Loucy (cell line): ENCODE measurements at regions not wholly inside any gene's neighbourhood (a gene's known extent, or its start where the extent isn't known, plus 50 kb on each side); places are given as distances from the start of the nearest gene placed in this dataset.
"Not testable (repeated sequence)": the region's sequence is repeated elsewhere in the genome, so short reads cannot be mapped to it uniquely, and the experiment has no call there.

Experiments used
- H2AFZ ChIP-seq: fragments of 200-600 bp; sonication (generic); 2 replicates; pipeline ENCODE4 v1.6.0; 2016; ENCODE audit warnings: antibody characterized with exemption, mild to moderate bottlenecking, low read length, moderate library complexity
- H3F3A ChIP-seq: fragments of 200-600 bp; 2 replicates; pipeline ENCODE4 v1.6.0; 2016; ENCODE audit warnings: antibody characterized with exemption, low read depth, mild to moderate bottlenecking
- H3K27me3 ChIP-seq: fragments of 200-600 bp; sonication (generic); 2 replicates; pipeline ENCODE4 v1.6.1; 2014; ENCODE audit warnings: low read length, mild to moderate bottlenecking; ENCODE audit not compliant: insufficient read depth, poor library complexity, severe bottlenecking
- H3K36me3 ChIP-seq: fragments of 200-600 bp; sonication (generic); 2 replicates; pipeline ENCODE4 v1.6.1; 2016; ENCODE audit warnings: low read length; ENCODE audit not compliant: insufficient read depth
- H3K4me1 ChIP-seq: fragments of 200-600 bp; sonication (generic); 2 replicates; pipeline ENCODE4 v1.5.1; 2014; ENCODE audit warnings: low read length, mild to moderate bottlenecking; ENCODE audit not compliant: insufficient read depth, poor library complexity, severe bottlenecking
- H3K4me2 ChIP-seq: fragments of 200-600 bp; sonication (generic); 2 replicates; pipeline ENCODE4 v1.6.0; 2014; ENCODE audit warnings: antibody characterized with exemption, low read length, low read depth, mild to moderate bottlenecking; ENCODE audit not compliant: poor library complexity, severe bottlenecking
- H3K4me3 ChIP-seq: fragments of 200-600 bp; sonication (generic); 2 replicates; pipeline ENCODE4 v1.5.1; 2014; ENCODE audit warnings: low read length, mild to moderate bottlenecking, mixed read lengths; ENCODE audit not compliant: poor library complexity, severe bottlenecking
- H3K79me2 ChIP-seq: fragments of 200-600 bp; sonication (generic); 2 replicates; pipeline ENCODE4 v1.6.1; 2014; ENCODE audit warnings: low read length; ENCODE audit not compliant: insufficient read depth
- H3K9ac ChIP-seq: fragments of 200-600 bp; sonication (generic); 2 replicates; pipeline ENCODE4 v1.6.0; 2014; ENCODE audit warnings: mild to moderate bottlenecking, low read depth, low read length, moderate library complexity; ENCODE audit not compliant: poor library complexity, severe bottlenecking
- H3K9me2 ChIP-seq: fragments of 200-600 bp; sonication (generic); replicated peaks from 2 replicates; pipeline ENCODE4 v1.6.1; 2016; ENCODE audit warnings: low read depth, low read length, mixed read lengths
- H3K9me3 ChIP-seq: fragments of 200-600 bp; sonication (generic); 2 replicates; pipeline ENCODE4 v1.6.1; 2014; ENCODE audit warnings: mild to moderate bottlenecking, antibody characterized with exemption, low read length, low read depth; ENCODE audit not compliant: insufficient read depth
- H4K20me1 ChIP-seq: fragments of 200-600 bp; sonication (generic); 2 replicates; pipeline ENCODE4 v1.6.0; 2014; ENCODE audit warnings: antibody characterized with exemption, low read length, mild to moderate bottlenecking; ENCODE audit not compliant: insufficient read depth, poor library complexity, severe bottlenecking
- EZH2phosphoT487 ChIP-seq: fragments of 200-600 bp; IDR thresholded peaks from 2 replicates; pipeline ENCODE4 v1.6.1; 2018; ENCODE audit warnings: antibody characterized with exemption, mild to moderate bottlenecking, moderate library complexity, borderline replicate concordance
- TF ChIP-seq, protein P1 (sequence below): fragments of 200-600 bp; sonication (generic); conservative IDR thresholded peaks from 2 replicates; pipeline ENCODE4 v1.5.1; 2014; ENCODE audit warnings: mild to moderate bottlenecking, antibody characterized with exemption, low read length

DNA sequence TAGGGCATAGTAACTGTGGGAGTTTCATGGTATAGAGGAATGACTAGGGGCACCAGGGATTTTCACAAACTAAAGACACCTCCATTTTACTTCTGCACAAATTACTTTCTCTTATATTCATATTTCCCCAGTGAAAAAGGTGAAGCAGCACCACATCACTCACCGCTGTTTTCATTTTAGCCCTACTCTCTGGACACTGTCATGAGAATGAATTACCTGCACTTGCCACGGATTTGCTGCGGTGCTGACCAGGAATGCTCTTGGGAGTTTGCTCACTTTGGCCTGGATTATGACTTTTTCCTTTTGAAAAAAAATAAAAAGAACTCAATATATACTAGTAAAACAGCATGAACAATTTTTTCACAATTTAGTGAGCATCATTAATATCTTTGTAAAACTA, 351.3 kb downstream of the NKX6-1 start:
- Histone ChIP-seq H3K27me3 (no peaks in the 10 kb centered on the region), H3K9ac (no peak overlapping the region), H3K9me2 (no peaks in the 10 kb centered on the region), H3K4me3 (no peak overlapping the region), H3K79me2 (no peaks in the 10 kb centered on the region), H3F3A (no peaks in the 10 kb centered on the region), H3K4me2 (no peak overlapping the region), H4K20me1 (no peaks in the 10 kb centered on the region), H3K9me3 (no peaks in the 10 kb centered on the region), H3K4me1 (no peaks in the 10 kb centered on the region), H2AFZ (no peak overlapping the region), H3K36me3 (no peaks in the 10 kb centered on the region)
- TF ChIP-seq, protein P1, sequence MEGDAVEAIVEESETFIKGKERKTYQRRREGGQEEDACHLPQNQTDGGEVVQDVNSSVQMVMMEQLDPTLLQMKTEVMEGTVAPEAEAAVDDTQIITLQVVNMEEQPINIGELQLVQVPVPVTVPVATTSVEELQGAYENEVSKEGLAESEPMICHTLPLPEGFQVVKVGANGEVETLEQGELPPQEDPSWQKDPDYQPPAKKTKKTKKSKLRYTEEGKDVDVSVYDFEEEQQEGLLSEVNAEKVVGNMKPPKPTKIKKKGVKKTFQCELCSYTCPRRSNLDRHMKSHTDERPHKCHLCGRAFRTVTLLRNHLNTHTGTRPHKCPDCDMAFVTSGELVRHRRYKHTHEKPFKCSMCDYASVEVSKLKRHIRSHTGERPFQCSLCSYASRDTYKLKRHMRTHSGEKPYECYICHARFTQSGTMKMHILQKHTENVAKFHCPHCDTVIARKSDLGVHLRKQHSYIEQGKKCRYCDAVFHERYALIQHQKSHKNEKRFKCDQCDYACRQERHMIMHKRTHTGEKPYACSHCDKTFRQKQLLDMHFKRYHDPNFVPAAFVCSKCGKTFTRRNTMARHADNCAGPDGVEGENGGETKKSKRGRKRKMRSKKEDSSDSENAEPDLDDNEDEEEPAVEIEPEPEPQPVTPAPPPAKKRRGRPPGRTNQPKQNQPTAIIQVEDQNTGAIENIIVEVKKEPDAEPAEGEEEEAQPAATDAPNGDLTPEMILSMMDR, result no peak
- no peak for TF ChIP-seq EZH2phosphoT487

DNA sequence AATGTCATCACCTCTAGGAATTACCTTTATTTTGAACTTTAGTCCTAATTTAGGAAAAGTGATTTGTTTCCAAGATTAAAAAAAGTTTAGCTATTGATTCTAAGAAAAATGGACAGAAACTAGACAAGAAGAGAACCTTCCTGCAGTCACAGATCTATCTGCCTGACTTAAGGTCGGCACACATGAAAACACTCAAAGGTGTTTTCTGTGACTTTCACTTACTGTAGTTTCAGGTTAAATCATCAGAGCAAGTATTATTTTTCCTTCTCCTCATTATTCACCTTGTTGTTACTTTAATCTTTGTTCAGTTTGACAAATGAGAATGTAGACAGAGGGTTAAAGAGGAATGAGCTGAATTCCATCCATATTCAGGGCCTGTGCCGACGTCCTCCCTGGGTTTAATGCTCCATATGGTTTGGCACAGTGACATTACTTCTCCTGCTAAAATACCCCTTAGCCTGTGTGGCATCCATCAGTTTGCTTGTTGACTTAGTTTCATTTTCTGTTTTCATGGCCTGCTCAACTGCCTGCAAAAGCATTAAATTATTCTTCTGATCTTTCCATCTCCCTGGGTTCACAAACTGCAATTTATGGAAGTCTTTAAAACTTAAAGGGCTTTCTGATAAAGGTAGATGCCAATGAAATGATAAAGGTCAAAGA, 352.7 kb downstream of the NKX6-1 start:
- H3K9ac ChIP-seq, result no peak overlapping the region
- H3K4me2 ChIP-seq, result peak overlapping the region; percentile 6
- no peaks in the 10 kb centered on the region for H4K20me1 ChIP-seq
- H3K79me2 ChIP-seq, result no peaks in the 10 kb centered on the region
- no peak overlapping the region for H2AFZ ChIP-seq
- H3K4me3 ChIP-seq, result no peak overlapping the region
- H3K4me1 ChIP-seq, result no peaks in the 10 kb centered on the region
- H3K9me3 ChIP-seq, result no peaks in the 10 kb centered on the region
- TF ChIP-seq, protein P1, result no peak
- no peak for TF ChIP-seq EZH2phosphoT487
- no peaks in the 10 kb centered on the region for H3F3A ChIP-seq
- H3K27me3 ChIP-seq, result no peaks in the 10 kb centered on the region
- no peaks in the 10 kb centered on the region for H3K9me2 ChIP-seq
- no peaks in the 10 kb centered on the region for H3K36me3 ChIP-seq

DNA sequence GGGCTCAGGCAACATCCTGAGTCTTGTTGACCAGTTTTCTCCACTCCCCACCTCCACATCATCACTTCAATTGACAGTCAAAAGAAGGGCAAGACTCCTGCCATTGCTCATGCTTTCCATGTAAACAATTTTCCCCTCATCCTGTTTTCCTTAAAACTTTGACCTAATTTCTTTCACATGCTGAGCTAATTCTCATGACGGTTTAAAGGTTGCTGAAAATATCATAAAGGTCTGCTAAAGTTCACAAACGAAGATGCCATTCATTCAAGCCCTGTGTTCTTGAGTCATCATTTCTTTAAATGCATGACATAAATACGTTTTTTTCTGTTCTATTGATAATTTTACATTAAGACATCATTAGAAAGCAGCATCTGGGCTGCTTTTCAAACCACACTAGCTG, 353.9 kb downstream of the NKX6-1 start:
- no peaks in the 10 kb centered on the region for H3K27me3 ChIP-seq
- no peaks in the 10 kb centered on the region for H3K36me3 ChIP-seq
- H3K4me1 ChIP-seq, result no peaks in the 10 kb centered on the region
- H3K9ac ChIP-seq, result no peak overlapping the region
- TF ChIP-seq, protein P1, result no peak
- no peak for TF ChIP-seq EZH2phosphoT487
- H3K9me2 ChIP-seq, result no peaks in the 10 kb centered on the region
- no peaks in the 10 kb centered on the region for H3K79me2 ChIP-seq
- no peak overlapping the region for H2AFZ ChIP-seq
- no peak overlapping the region for H3K4me2 ChIP-seq
- no peaks in the 10 kb centered on the region for H4K20me1 ChIP-seq
- H3F3A ChIP-seq, result no peaks in the 10 kb centered on the region
- H3K9me3 ChIP-seq, result no peaks in the 10 kb centered on the region
- H3K4me3 ChIP-seq, result no peak overlapping the region

DNA sequence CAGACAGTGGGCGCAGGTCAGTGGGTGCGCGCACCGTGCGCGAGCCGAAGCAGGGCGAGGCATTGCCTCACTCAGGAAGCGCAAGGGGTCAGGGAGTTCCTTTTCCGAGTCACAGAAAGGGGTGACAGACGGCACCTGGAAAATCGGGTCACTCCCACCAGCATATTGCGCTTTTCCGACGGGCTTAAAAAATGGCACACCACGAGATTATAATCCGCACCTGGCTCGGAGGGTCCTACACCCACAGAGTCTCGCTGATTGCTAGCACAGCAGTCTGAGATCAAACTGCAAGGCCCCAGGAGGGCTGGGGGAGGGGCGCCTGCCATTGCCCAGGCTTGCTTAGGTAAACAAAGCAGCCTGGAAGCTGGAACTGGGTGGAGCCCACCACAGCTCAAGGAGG, 372.2 kb downstream of the NKX6-1 start:
- not testable (repeated sequence) for H3K4me3 ChIP-seq, H3K9ac ChIP-seq, H3K79me2 ChIP-seq

More for the DNA sequence above, 372.2 kb downstream of the NKX6-1 start:
- not testable (repeated sequence) for H3F3A ChIP-seq, H2AFZ ChIP-seq, H3K9me2 ChIP-seq, H3K4me1 ChIP-seq, H3K4me2 ChIP-seq, H3K9me3 ChIP-seq, H3K27me3 ChIP-seq, H4K20me1 ChIP-seq, H3K36me3 ChIP-seq
